NCI-H2081 treated with DMSO at 0.1 percent for 48 hours (cell line): ENCODE measurements at regions not wholly inside any gene's neighbourhood (a gene's known extent, or its start where the extent isn't known, plus 50 kb on each side); places are given as distances from the start of the nearest gene placed in this dataset.
"Not testable (repeated sequence)": the region's sequence is repeated elsewhere in the genome, so short reads cannot be mapped to it uniquely, and the experiment has no call there.

Experiments
- DNase-seq: peaks from one replicate; lab custom pipeline; 2025; lab: John Stamatoyannopoulos, UW

DNA sequence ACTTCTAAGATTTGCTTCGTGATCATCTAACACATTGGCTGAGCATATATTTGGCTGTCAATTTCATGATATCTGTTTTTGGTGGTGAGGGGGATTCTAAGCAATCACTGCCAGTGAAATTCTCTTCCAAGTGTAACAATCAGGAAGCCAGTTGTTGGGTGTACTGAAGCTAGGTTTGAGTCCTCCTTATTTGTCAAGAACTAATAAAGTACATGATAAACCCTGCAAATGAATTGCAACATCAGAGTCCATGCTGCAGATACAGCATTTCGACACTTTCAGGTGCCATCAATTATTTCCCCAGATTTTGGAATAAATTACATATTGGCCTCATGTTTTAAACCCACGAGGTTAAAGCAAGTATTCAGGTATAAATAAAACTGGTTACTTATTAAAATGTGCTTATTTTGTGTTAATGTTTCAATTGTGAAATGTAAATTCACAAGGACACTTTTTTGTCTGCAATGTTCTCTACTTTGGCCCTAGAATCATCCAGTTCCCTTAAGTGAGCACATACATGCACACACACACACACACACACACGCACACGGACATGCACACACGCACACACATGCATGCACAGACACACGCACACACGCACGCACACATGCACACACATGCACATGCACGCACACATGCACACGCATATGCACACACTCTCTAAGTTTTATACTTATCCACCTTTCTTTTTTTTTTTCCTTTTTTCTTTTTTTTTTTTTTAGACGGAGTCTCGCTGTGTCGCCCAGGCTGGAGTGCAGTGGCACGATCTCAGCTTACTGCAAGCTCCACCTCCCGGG, 510.2 kb upstream of the KLF6 start:
- no peak for DNase-seq

DNA sequence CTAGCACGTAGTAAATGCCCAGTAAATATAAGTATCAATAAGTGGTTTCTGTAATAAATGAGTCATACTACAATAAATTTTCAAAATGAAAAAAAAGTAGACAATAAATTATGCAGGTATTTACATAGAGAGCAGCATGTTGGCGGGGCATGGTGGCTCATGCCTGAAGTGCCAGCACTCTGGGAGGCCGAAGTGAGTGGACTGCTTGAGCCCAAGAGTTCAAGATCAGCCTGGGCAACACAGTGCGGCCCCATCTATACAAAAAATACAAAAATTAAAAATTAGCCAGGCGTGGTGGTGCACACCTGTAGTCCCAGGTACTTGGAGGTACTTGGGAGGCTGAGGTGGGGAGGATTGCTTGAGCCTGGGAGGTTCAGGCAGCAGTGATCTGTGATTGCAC, 509.3 kb upstream of the KLF6 start:
- DNase-seq = no peak

DNA sequence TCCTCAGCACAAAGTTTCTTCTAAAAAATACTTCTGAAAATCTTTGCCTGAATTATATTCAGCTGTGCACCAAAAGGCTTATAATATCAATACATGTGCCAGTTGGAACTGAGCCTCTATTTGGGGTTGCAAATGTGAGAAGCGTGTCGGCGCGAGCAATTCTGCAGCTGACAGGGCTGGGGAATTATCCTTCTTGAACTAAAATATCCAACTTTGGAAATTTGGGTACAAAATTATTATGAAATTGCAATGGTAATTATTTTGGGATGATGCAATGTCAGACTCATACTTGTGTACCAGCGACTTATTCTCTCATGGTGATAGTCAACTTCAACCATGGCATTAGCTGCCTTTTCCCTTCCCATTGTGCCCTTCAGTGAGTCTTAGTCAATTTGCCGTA, 507.0 kb upstream of the KLF6 start:
- no peak for DNase-seq

DNA sequence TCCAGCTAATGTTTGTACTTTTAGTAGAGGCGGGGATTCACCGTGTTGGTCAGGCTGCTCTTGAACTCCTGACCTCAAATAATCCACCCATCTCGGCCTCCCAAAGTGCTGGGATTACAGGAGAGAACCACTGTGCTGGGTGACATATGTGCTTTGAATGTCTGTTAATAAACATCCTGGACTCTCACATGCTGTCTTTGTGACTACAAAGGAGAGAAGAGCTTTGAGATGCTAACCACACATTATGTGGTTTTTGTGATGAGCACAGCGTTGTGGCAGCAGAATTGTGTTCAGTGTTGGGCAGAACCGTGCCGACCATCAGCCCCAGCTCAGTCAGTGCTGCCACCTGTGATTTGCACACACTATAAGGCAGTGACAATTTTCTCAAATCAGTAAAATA, 500.1 kb upstream of the KLF6 start:
- no peak for DNase-seq

DNA sequence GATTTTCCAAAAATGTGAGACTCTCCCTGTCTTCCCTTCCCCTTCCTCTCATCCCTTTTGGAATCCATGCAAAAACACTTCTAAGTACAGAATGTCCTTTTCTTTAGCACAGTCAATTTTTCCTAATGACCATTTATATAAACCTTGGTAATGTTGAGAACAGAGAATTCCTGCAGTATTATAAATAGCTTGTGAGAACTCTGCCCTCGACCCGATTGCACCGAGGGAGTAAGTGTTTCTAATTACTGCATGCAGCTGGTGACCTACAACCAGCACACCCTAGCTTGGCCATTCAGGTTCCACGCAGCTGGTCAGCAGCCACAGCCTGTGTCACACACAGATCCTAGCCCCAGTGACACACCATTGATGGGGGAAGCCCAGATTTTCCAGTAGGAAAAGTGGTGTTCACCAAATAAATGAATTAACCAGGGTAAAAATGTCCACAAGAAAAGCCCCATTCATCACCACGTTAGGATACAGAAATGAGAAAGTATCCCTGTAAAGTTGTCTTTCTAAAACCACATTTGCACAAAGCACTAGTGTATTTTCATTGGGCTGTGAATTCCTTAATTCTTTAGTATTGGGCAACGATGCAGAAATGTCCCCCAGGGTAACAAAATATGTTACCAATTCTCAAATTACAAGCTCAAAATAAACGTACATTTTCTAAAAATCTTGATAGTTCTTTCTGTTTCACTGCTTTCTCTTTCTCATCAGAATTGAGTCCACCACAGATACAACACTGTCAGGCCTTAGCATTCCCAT, 499.0 kb upstream of the KLF6 start:
- no peak for DNase-seq

DNA sequence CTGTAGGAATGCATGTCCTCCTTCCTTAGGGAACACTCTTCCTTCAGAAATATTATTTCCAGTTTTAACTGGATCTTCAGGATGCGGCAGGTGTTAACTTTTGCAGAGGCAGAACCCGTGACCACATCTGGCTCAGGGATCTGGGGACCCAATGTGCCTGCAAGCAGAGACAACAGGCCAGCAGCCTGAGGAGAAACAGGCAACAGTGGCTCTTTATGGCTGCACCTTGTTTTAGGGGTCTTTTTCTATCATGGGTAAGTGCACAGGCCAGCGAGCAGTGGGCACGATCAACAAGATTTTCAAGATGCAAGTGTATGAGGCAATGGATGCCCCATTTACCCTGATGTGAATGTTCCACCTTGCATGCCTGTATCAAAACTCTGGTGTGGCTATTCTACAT, 497.5 kb upstream of the KLF6 start:
- DNase-seq = no peak

DNA sequence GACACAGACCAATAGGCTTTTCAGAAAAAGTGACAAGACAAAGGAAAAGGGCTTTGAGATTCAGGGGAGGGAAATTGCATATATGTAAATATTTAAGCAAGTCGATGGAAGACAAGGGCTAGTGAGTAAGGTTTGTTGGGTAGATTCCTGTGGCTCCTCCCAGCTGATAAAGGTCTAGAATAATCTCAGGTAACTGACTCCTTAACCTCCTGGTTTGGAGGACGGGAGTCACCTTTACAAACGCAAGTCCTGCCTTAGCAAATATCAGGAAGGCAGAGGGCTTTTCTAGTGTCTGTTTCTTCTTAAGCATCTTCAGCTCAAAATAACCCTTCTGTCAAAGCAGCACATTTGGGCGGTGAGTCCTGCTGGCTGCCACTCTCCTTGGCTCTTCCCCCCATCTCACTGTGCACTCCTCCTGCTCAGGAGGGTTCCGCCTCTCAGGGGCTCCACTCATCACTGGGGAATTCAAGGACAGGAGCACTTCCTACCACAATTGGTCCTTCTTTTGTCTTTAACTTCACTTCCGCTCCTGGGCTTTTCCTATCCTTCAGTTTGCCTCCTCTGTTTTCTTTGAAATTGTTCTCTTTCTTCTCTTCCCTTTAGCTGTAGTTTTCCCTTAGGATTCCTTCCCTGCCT, 496.3 kb upstream of the KLF6 start:
- DNase-seq = no peak

DNA sequence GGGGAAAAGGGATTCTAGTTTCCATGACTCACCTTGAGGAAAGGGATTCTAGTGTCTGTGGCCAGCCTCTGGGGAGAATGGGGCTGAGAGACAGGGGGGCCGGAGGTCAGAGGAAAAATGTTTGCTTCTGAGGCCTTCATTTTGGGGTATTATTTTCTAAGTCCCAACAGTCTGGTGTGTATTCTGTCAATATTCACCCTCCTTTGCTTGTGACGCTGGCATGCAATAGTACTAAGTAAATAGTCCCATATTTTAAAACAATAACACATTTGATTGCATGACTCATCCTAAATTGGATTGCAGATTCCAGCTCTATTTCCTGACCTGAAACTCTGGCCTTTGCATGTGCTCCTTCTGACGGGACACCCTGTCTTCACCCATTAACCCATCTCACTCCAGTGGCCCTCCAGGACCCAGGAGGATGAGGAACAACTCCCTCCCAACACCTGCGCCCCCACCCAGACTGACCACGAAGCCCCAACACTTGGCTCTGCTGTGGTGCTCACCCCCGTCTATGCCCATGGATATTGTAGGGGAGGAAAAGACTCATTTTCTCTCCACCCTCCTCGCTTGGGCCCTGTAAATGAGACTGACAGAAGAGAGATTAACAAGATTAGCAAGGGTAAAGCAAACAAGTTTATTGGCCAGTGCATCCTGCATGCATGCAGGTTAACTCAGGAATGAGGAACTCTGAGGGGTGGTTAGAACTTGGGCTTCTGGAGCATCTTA, 495.6 kb upstream of the KLF6 start:
- no peak for DNase-seq

DNA sequence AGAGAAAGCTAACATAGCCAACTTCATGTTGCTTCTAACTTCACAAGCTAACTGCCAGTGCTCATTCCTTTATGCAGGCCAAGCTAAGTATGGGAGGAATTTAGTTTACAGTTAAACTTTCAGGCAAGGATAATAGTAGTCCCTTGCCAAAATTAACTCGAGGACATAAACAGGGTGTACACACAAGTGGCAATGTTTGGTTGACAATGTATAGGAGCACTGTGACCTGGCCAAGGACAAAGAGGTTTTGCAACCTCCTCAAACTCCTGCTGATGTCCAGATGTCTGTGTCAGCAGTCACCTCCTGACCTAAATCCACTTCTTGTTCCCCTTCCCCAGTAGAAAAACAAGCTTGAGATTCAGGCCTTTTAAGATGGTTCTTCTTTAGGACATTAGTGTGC, 494.6 kb upstream of the KLF6 start:
- DNase-seq = no peak

DNA sequence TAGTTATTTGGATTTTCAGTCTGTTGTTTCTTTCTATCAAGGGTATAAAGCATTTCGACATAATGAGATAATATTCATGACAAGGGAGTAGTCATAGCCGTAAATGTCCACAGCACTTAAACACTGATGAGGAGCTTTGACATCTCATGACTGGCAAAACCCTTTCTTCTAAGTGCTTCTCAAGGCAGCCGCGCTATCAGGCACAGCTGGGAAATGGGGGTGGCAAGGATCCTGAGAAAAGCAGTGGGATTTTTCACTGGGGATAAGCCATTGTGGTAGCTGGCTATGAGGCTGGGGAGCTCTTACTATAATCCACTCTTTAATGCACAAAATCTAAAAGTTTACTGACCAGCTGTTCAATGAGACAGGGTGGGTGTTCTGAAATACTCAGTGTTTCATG, 493.2 kb upstream of the KLF6 start:
- DNase-seq = no peak

DNA sequence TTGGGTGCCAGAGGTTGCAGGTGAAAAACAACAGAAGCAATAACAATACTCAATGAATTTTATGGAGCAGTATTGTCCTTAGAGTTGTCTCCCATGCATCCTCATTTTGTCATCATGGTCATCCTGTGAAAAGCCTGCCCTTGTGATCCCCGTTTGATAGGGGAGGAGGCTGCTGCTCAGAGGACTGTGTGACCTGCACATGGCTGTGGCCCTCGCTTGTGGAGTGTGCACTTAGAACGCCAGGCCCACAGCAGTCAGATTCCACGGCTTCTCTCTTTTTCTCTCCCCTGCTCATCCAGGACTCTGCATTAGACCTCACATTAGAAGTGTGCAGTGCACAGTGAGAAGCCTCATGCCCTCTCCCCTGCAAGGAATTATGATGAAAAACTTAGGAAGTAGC, 491.1 kb upstream of the KLF6 start:
- DNase-seq = no peak

DNA sequence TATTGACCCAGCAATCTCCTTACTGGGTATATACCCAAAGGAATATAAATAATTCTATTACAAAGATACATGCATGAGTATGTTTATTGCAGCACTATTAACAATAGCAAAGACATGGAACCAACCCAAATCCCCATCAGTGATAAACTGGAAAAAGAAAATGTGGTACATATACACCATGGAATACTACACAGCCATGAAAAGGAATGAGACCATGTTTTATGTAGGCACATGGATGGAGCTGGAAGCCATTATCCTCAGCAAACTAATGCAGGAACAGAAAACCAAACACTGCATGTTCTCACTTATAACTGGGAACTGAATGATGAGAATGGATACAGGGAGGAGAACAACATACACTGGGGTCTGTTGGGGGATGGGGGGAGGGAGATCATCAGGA, 489.7 kb upstream of the KLF6 start:
- DNase-seq = not testable (repeated sequence)

DNA sequence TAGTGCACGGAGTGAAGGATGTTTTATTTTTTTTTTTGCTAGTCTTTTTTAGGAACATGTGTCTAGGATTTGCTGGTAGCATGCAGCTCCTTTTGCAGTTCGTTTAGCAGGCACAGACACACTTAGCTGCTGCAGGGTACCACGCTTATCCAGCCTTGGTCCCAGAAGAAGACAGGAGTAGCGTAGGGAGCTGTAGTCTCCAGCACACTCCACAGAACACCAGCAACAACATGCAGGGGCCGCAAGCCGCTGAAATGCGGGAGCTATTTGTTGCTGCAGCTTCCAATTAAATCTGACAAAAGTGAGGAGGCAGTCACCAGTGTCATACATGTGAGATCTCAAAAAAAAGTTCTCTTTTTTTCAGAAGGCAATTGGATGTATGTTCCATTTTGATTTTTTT, 486.2 kb upstream of the KLF6 start:
- DNase-seq = no peak

DNA sequence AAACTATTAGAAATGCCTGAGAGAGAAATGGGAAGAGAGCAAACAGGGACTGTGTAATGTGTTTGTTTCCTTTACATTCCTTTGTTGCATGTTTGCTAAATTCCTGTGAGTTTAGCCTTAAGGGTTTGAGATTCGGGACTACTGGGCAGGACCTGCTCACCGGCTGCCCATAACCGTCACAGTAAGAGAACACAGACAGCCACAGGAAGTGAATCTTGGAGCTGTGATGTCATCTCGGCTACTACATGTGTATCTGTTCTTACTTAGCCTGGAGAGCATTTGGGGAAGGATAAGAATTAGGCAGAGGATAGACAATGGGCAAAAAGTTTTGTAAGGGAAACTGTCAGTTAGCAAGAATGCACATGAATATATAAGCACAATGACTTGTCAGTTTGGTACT, 485.1 kb upstream of the KLF6 start:
- no peak for DNase-seq

DNA sequence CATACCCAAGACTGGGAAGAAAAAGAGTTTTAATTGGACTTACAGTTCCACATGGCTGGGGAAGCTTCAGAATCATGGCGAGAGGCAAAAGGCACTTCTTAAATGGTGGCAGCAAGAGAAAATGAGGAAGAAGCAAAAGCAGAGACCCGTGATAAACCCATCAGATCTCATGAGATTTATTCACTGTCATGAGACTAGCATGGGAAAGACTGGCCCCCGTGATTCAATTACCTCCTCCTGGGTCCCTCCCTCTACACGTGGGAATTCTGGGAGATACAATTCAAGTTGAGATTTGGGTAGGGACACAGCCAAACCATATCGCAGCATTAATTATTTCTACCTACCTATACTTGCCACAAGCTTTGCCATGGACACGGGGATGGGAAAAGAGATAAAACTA, 483.5 kb upstream of the KLF6 start:
- DNase-seq = not testable (repeated sequence)

DNA sequence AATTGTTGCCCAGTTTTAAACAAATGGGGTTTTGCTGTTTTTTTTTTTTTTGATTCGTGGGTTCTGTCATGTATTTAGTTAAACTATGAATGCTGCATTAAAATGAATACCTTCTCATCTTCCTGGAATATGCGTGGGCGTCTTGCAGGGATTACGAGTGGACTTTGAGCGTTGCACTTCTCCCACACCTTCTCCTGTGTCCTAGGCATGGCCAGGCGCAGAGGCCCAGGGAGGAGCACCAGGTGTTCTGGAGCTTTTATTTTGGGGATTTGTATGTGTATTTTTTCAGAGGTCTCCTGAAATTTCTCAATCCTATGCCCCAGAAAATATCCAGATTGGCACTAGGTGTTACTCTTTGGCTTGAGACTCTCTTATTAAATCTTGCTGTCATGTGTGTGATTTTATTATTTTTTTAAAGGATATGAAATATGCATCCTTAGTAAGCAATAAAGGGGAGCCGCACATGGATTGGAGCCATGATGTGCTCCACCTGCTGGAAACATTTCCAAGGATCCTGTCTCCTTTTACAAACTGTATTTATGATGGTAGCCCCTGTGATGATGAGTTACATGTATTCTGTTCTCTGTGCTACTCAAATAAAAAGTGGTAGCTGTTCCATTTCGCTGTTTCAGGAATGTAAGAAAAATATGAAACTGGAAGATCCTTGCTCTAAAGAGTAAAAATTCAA, 482.2 kb upstream of the KLF6 start:
- no peak for DNase-seq

DNA sequence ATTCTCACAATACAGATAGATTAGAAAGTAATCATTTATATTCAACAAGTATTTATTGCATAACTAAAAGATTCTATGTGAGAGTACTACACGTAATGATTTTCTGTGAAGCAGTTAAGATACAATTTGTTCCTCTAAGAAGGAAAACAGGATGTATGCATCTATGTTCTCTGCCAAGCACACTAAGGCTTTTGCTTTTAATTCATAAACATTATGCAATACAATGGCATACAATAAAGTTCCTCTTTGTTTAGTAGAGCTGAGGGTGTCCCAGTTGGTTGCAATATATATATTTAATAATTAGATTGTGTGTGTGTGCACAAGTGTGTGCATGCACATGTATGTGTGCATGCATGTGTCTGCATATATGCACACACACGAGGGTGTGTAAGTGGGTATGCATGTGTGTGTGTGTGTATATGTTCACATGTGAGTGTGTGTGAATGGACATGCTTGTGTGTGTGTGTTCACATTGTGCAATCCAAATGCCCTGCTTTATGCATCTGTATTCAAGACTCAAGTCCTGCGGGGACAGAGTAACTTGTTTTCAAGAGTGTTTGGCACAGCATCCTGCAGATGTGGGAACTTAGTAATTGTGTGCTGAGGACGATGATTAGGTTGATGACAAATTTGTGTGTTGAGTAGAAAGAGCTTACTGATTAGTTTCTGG, 481.5 kb upstream of the KLF6 start:
- DNase-seq = no peak

DNA sequence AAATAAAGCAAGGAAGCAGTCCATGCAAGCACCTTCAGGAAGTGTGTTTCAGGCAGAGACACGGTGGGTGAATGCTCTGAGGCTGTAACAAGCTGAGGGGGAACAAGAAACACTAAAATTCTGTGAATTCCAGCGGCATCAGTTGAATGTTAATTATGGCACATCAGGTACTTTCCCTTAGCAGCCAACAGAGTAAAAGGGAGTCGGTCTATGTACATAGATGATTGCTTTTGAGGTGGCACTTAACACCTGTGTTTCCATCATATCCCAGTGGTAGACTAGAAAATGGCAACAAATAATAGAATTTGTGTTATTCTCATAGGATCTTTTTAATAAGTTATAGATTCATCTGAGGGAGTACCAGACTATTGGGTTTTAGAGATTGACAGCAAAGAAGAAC, 481.0 kb upstream of the KLF6 start:
- no peak for DNase-seq

DNA sequence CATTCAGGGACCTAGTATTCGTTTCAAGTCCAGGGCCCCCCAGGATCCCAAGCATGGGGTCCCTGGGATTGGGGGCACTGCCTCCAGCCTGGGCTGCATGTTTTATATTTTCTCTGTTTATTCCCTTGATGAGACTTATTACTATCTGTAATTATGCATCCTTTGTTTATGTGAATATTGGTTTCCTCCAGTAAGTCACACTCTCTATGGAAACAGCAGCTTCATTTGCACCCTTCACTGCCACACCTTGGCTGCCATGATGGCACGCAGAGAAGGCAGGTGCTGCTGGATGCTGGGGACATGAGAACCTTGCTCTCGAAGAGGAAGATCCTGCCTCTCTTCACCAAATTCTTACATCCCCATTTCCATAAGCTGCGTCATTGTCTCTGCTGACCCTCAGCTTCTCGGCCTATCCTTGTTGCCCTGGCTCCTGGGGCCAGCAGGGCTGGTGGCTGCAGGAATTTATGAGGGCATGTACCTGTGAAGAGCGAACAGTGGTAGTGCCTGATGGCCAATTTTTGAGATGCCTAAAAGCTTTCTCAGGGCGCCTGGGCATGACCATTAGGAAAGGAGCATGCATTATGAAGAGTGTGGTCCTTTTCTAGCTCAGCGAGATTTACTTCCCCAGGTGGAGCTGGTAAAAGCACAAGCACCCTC, 479.3 kb upstream of the KLF6 start:
- no peak for DNase-seq

DNA sequence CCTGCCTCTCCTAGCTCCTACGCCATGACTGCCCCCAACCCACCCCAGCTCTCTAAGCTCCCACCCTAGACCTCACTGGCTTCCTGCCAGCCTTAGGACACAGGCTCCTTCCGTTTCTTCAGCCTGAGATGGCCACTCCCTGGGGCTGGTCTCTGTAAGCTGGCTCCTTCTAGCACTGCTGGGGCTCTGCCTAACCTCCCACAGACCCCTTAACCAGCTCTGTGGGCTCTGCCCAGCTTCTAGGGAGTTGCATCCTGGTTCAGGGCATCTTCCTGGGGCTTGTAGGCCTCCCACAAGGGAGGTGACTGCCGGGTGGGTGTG, 478.6 kb upstream of the KLF6 start:
- DNase-seq = no peak
